ENCODE measurements at regions not wholly inside any gene's neighbourhood (a gene's known extent, or its start where the extent isn't known, plus 50 kb on each side); places are given as distances from the start of the nearest gene placed in this dataset.

- no peak for TF ChIP-seq USF1 (IDR thresholded peaks at IDR 0.05)
- no peak for TF ChIP-seq EP300 (IDR thresholded peaks at IDR 0.05; ENCODE audit: borderline replicate concordance)
- no peak for TF ChIP-seq EGR1 (IDR thresholded peaks at IDR 0.05)
- TF ChIP-seq FOXM1 (IDR thresholded peaks at IDR 0.05; ENCODE audit: borderline replicate concordance, low read depth): no peak
- TF ChIP-seq RAD21 (IDR thresholded peaks at IDR 0.05; ENCODE audit: low read depth): no peak
- TF ChIP-seq CREB1 (IDR thresholded peaks at IDR 0.05; ENCODE audit: low read depth): no peak
- no peak for TF ChIP-seq NFIC (IDR thresholded peaks at IDR 0.05)
- no peak for TF ChIP-seq CEBPB (IDR thresholded peaks at IDR 0.05)
- TF ChIP-seq TAF1 (IDR thresholded peaks at IDR 0.05; ENCODE audit: low read depth): no peak
- no peak for TF ChIP-seq ZBTB7A (IDR thresholded peaks at IDR 0.05; ENCODE audit: low read depth)
- no peak for TF ChIP-seq TEAD4 (IDR thresholded peaks at IDR 0.05)
These were observed 254.0 kb downstream of the CDC5L start for GRCh38 chr6:44641344-44642031.

- TF ChIP-seq USF1 (IDR thresholded peaks at IDR 0.05) (no peak), EGR1 (IDR thresholded peaks at IDR 0.05) (no peak), CEBPB (IDR thresholded peaks at IDR 0.05) (no peak), TEAD4 (IDR thresholded peaks at IDR 0.05) (no peak), FOXM1 (IDR thresholded peaks at IDR 0.05; ENCODE audit: borderline replicate concordance, low read depth) (no peak), RAD21 (IDR thresholded peaks at IDR 0.05; ENCODE audit: low read depth) (no peak), CREB1 (IDR thresholded peaks at IDR 0.05; ENCODE audit: low read depth) (no peak), YY1 (IDR thresholded peaks at IDR 0.05; ENCODE audit: low read depth) (no peak), ZBTB7A (IDR thresholded peaks at IDR 0.05; ENCODE audit: low read depth) (no peak), REST (IDR thresholded peaks at IDR 0.05; ENCODE audit: low read depth) (no peak), MAX (IDR thresholded peaks at IDR 0.05) (no peak), TAF1 (IDR thresholded peaks at IDR 0.05; ENCODE audit: low read depth) (no peak)
These were observed 254.8 kb downstream of the CDC5L start for GRCh38 chr6:44642349-44642748.

- no peak for TF ChIP-seq CREB1 (IDR thresholded peaks at IDR 0.05; ENCODE audit: low read depth)
- no peak for TF ChIP-seq EGR1 (IDR thresholded peaks at IDR 0.05)
- TF ChIP-seq TEAD4 (IDR thresholded peaks at IDR 0.05): no peak
- TF ChIP-seq NFIC (IDR thresholded peaks at IDR 0.05): peak; percentile 13; the same call in 1 of the 2 replicates
- TF ChIP-seq REST (IDR thresholded peaks at IDR 0.05; ENCODE audit: low read depth): no peak
These were observed 255.5 kb downstream of the CDC5L start for GRCh38 chr6:44642870-44643522.

- TF ChIP-seq NFIC (IDR thresholded peaks at IDR 0.05): no peak
- 0 out of 2 replicates have a peak, but pooled peaks have one; percentile 8 for TF ChIP-seq RAD21 (IDR thresholded peaks at IDR 0.05; ENCODE audit: low read depth)
These were observed 257.8 kb downstream of the CDC5L start for GRCh38 chr6:44645276-44645675.

GRCh38 chr6:44646355-44646754 lies 258.8 kb downstream of the CDC5L start:
- TF ChIP-seq TEAD4 (IDR thresholded peaks at IDR 0.05) (no peak), CEBPB (IDR thresholded peaks at IDR 0.05) (no peak), YY1 (IDR thresholded peaks at IDR 0.05; ENCODE audit: low read depth) (no peak), REST (IDR thresholded peaks at IDR 0.05; ENCODE audit: low read depth) (no peak), EGR1 (IDR thresholded peaks at IDR 0.05) (no peak), NFIC (IDR thresholded peaks at IDR 0.05) (no peak), CREB1 (IDR thresholded peaks at IDR 0.05; ENCODE audit: low read depth) (no peak), TCF12 (IDR thresholded peaks at IDR 0.05; ENCODE audit: low read depth) (no peak), MAX (IDR thresholded peaks at IDR 0.05) (no peak), TAF1 (IDR thresholded peaks at IDR 0.05; ENCODE audit: low read depth) (no peak), FOXM1 (IDR thresholded peaks at IDR 0.05; ENCODE audit: borderline replicate concordance, low read depth) (no peak), ZBTB7A (IDR thresholded peaks at IDR 0.05; ENCODE audit: low read depth) (no peak), EP300 (IDR thresholded peaks at IDR 0.05; ENCODE audit: borderline replicate concordance) (no peak), RAD21 (IDR thresholded peaks at IDR 0.05; ENCODE audit: low read depth) (no peak), USF1 (IDR thresholded peaks at IDR 0.05) (no peak)
